ENCODE measurements at regions not wholly inside any gene's neighbourhood (a gene's known extent, or its start where the extent isn't known, plus 50 kb on each side); places are given as distances from the start of the nearest gene placed in this dataset.

GRCh38 chr5:36478646-36479317, 127.6 kb upstream of the SLC1A3 start:
- no peak for DNase-seq
- intact Hi-C loops (cut with DNase I; ENCODE audit: low total_unique reads): no loop called here

GRCh38 chr5:36481454-36482120, 124.8 kb upstream of the SLC1A3 start:
- no peaks in the 10 kb centered on the region for H3K36me3 ChIP-seq
- H3K27me3 ChIP-seq: no peaks in the 10 kb centered on the region
- H3K27ac ChIP-seq: no peak overlapping the region
- no peak for DNase-seq
- no peak overlapping the region for H3K4me3 ChIP-seq
- intact Hi-C loops (cut with DNase I; ENCODE audit: low total_unique reads): no loop called here
- TF ChIP-seq CTCF (IDR thresholded peaks at IDR 0.05) (no peak), POLR2A (IDR thresholded peaks at IDR 0.05) (no peak)
- no peaks in the 10 kb centered on the region for H3K4me1 ChIP-seq
- H3K9me3 ChIP-seq: no peaks in the 10 kb centered on the region

More at GRCh38 chr5:36478646-36479317, 127.6 kb upstream of the SLC1A3 start:
- Histone ChIP-seq H3K27me3 (no peaks in the 10 kb centered on the region), H3K4me1 (no peaks in the 10 kb centered on the region), H3K27ac (no peak overlapping the region), H3K9me3 (no peaks in the 10 kb centered on the region), H3K4me3 (no peak overlapping the region), H3K36me3 (no peaks in the 10 kb centered on the region)
- no peak for TF ChIP-seq POLR2A (IDR thresholded peaks at IDR 0.05)
- no peak for TF ChIP-seq CTCF (IDR thresholded peaks at IDR 0.05)

- no peaks in the 10 kb centered on the region for H3K9me3 ChIP-seq
- intact Hi-C loops (cut with DNase I; ENCODE audit: low total_unique reads): no loop called here
- no peaks in the 10 kb centered on the region for H3K4me1 ChIP-seq
- H3K4me3 ChIP-seq: no peak overlapping the region
- DNase-seq: no peak
- TF ChIP-seq CTCF (IDR thresholded peaks at IDR 0.05) (no peak), POLR2A (IDR thresholded peaks at IDR 0.05) (no peak)
- no peaks in the 10 kb centered on the region for H3K36me3 ChIP-seq
- no peak overlapping the region for H3K27ac ChIP-seq
- no peaks in the 10 kb centered on the region for H3K27me3 ChIP-seq
Measured at GRCh38 chr5:36482812-36483211, 123.6 kb upstream of the SLC1A3 start.

- Histone ChIP-seq H3K4me3 (no peak overlapping the region), H3K27ac (no peak overlapping the region), H3K27me3 (no peaks in the 10 kb centered on the region), H3K36me3 (no peaks in the 10 kb centered on the region), H3K9me3 (no peaks in the 10 kb centered on the region), H3K4me1 (no peaks in the 10 kb centered on the region)
- intact Hi-C loops (cut with DNase I; ENCODE audit: low total_unique reads): no loop called here
- DNase-seq: no peak
- no peak for TF ChIP-seq CTCF (IDR thresholded peaks at IDR 0.05)
- TF ChIP-seq POLR2A (IDR thresholded peaks at IDR 0.05): no peak
Measured at GRCh38 chr5:36489505-36489904, 116.9 kb upstream of the SLC1A3 start.

GRCh38 chr5:36491856-36492255, 114.5 kb upstream of the SLC1A3 start:
- Histone ChIP-seq H3K27me3 (no peaks in the 10 kb centered on the region), H3K4me3 (no peak overlapping the region), H3K27ac (no peak overlapping the region), H3K36me3 (no peaks in the 10 kb centered on the region), H3K9me3 (no peaks in the 10 kb centered on the region), H3K4me1 (no peaks in the 10 kb centered on the region)
- DNase-seq: no peak
- no peak for TF ChIP-seq POLR2A (IDR thresholded peaks at IDR 0.05)
- TF ChIP-seq CTCF (IDR thresholded peaks at IDR 0.05): no peak
- intact Hi-C loops (cut with DNase I; ENCODE audit: low total_unique reads): no loop called here

Data from uterus (tissue), 3 donors.